ENCODE measurements at regions not wholly inside any gene's neighbourhood (a gene's known extent, or its start where the extent isn't known, plus 50 kb on each side); places are given as distances from the start of the nearest gene placed in this dataset.

DNA sequence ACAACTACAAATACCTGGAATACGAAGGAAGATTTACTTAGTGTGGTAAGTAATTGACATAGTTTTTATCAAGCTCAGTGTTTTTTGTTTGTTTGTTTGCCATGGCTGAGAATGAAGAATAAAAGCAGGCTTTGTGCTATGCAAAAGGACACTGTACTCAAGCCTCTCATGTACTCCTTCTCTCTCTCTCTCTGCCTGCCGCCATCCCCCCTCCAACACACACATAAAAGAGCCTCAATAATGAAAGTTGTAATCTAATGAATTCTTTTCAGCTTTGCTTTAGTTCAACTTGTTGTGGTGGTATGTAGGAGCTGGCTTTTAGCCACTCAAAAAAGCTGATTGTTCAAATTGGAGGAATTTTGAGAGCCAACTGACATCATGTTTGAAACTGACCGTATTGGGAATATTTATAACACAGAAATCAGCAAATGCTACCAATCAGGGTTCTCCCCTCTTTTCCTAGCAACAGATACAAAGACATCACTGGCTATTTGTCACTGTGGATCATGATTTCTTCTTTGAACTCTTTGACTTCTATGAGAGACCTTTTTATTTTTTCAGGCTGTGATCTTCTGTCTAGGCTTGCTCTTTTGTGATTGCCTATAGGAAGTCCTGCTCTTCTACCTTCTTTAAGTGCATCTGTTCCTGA, 1148.8 kb downstream of the RAPGEF2 start:
- Histone ChIP-seq H3K36me3 (no peaks in the 10 kb centered on the region), H3K27ac (no peak overlapping the region), H3K4me1 (ENCODE audit: control insufficient read depth in 1 of 2, low read depth in 2 of 2) (no peaks in the 10 kb centered on the region), H3K27me3 (replicated peaks; ENCODE audit: insufficient read depth) (no peaks in the 10 kb centered on the region), H3K4me3 (no peak overlapping the region), H3K9me3 (no peaks in the 10 kb centered on the region)
- no peak for TF ChIP-seq CTCF (IDR thresholded peaks at IDR 0.05)
- DNase-seq (ENCODE audit: low spot score) (no peak), ATAC-seq (ENCODE audit: insufficient number of reproducible peaks, low FRiP score, low read depth) (no peak)

DNA sequence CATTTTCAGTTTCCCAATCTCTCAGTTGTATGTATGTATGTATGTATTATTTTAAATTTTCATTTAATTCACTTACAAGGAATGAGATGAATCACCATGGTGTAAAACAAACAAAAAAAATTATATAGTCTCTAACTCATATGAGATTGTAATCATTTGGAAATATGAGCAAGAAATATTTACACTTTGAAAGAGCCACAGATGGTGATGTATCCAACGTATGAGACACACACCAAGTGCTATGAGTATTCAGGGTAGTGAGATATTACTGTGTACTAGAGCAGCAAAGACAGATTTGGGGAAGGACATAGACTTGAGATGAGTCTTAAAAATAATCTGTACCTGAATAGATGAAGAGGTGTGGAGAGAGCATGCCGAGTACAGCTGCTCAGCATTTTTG, 1154.4 kb downstream of the RAPGEF2 start:
- ATAC-seq (ENCODE audit: insufficient number of reproducible peaks, low FRiP score, low read depth) (no peak), DNase-seq (ENCODE audit: low spot score) (no peak)
- Histone ChIP-seq H3K36me3 (no peaks in the 10 kb centered on the region), H3K27ac (no peak overlapping the region), H3K27me3 (replicated peaks; ENCODE audit: insufficient read depth) (no peaks in the 10 kb centered on the region), H3K4me1 (ENCODE audit: control insufficient read depth in 1 of 2, low read depth in 2 of 2) (no peaks in the 10 kb centered on the region), H3K4me3 (no peak overlapping the region), H3K9me3 (no peaks in the 10 kb centered on the region)
- TF ChIP-seq CTCF (IDR thresholded peaks at IDR 0.05) = no peak

- no peaks in the 10 kb centered on the region for H3K27me3 ChIP-seq (replicated peaks; ENCODE audit: insufficient read depth)
- H3K4me1 ChIP-seq (ENCODE audit: control insufficient read depth in 1 of 2, low read depth in 2 of 2) = no peaks in the 10 kb centered on the region
- no peak for TF ChIP-seq CTCF (IDR thresholded peaks at IDR 0.05)
- no peaks in the 10 kb centered on the region for H3K36me3 ChIP-seq
- no peak overlapping the region for H3K4me3 ChIP-seq
- no peaks in the 10 kb centered on the region for H3K9me3 ChIP-seq
- no peak for DNase-seq (ENCODE audit: low spot score)
- H3K27ac ChIP-seq = no peak overlapping the region
- no peak for ATAC-seq (ENCODE audit: insufficient number of reproducible peaks, low FRiP score, low read depth)
These were observed 1162.1 kb downstream of the RAPGEF2 start for GRCh38 chr4:160265014-160265413.

DNA sequence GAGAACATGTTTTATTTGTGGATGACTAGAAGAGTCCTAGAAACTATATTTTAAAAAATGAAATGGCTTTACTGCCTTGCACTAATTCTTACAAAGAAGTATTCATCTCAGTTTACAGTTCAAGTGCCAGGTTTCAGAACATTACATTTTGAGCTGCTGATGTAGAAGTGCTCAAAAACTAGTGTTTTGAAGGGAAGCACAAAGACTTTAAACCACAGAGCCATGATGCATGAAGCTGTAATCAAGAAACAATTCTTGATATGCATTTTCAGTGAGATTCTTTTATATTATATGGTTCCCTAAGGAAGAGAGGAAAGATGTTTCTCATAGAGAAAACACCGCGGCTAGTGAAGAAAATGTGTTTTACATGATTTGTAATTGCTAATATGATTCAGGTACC, 1163.0 kb downstream of the RAPGEF2 start:
- no peak for DNase-seq (ENCODE audit: low spot score)
- TF ChIP-seq CTCF (IDR thresholded peaks at IDR 0.05) = no peak
- no peak overlapping the region for H3K27ac ChIP-seq
- no peak for ATAC-seq (ENCODE audit: insufficient number of reproducible peaks, low FRiP score, low read depth)
- no peaks in the 10 kb centered on the region for H3K9me3 ChIP-seq
- H3K4me1 ChIP-seq (ENCODE audit: control insufficient read depth in 1 of 2, low read depth in 2 of 2) = no peaks in the 10 kb centered on the region
- no peaks in the 10 kb centered on the region for H3K27me3 ChIP-seq (replicated peaks; ENCODE audit: insufficient read depth)
- no peak overlapping the region for H3K4me3 ChIP-seq
- no peaks in the 10 kb centered on the region for H3K36me3 ChIP-seq

GRCh38 chr4:160276785-160277325, 1174.0 kb downstream of the RAPGEF2 start:
- no peak for ATAC-seq (ENCODE audit: insufficient number of reproducible peaks, low FRiP score, low read depth)
- H3K27ac ChIP-seq = no peak overlapping the region
- no peaks in the 10 kb centered on the region for H3K36me3 ChIP-seq
- no peaks in the 10 kb centered on the region for H3K4me1 ChIP-seq (ENCODE audit: control insufficient read depth in 1 of 2, low read depth in 2 of 2)
- no peaks in the 10 kb centered on the region for H3K27me3 ChIP-seq (replicated peaks; ENCODE audit: insufficient read depth)
- H3K9me3 ChIP-seq = peaks cover 1% of the 10 kb centered on the region
- TF ChIP-seq CTCF (IDR thresholded peaks at IDR 0.05) = no peak
- no peak for DNase-seq (ENCODE audit: low spot score)
- no peak overlapping the region for H3K4me3 ChIP-seq

Data from thoracic aorta (tissue), 2 donors.